SK-N-SH (cell line): ENCODE measurements at regions not wholly inside any gene's neighbourhood (a gene's known extent, or its start where the extent isn't known, plus 50 kb on each side); places are given as distances from the start of the nearest gene placed in this dataset.

Experiments used
- CTCF ChIA-PET: fragments of 300-600, 350-600 bp; formaldehyde crosslinking; extraction: SDS; loops from one replicate; lab custom pipeline; 2021; lab: Yijun Ruan, JAX
- POLR2A ChIA-PET: fragments of 350-600 bp; sonication (Branson Sonifier 250); formaldehyde crosslinking; extraction: SDS; loops from one replicate; lab custom pipeline; 2020; ENCODE audit warnings: antibody characterized with exemption, inconsistent platforms; lab: Yijun Ruan, JAX
- DNase-seq: peaks from one replicate; pipeline ENCODE4 v3.0.0; 2012
- H2AFZ ChIP-seq: fragments of 200-600 bp; sonication (generic); 2 replicates; pipeline ENCODE4 v1.8.1; 2016; ENCODE audit warnings: antibody characterized with exemption, mild to moderate bottlenecking, low read depth
- H3F3A ChIP-seq: fragments of 200-600 bp; sonication (generic); replicated peaks from 2 replicates; pipeline ENCODE3; 2016; ENCODE audit warnings: antibody characterized with exemption, mild to moderate bottlenecking; ENCODE audit not compliant: insufficient read depth
- H3K27ac ChIP-seq, 2 experiments: fragments of 200-500 bp in 1 of 2; fragments of 200-600 bp in 1 of 2; sonication (Bioruptor generic) in 1 of 2; sonication (generic), shearing (Covaris generic) in 1 of 2; 2 replicates each; pipeline versions ENCODE4 v1.5.1 to v1.6.1; 2014 to 2016; ENCODE audit warnings: low read depth in 2 of 2, inconsistent platforms in 1 of 2, low read length in 1 of 2, mild to moderate bottlenecking in 1 of 2, mixed read lengths in 1 of 2
- H3K27me3 ChIP-seq: fragments of 200-600 bp; sonication (generic), shearing (Covaris generic); 2 replicates; pipeline ENCODE4 v1.6.1; 2016; ENCODE audit warnings: mixed run types; ENCODE audit not compliant: insufficient read depth
- H3K36me3 ChIP-seq, 2 experiments: fragments of 200-500 bp in 1 of 2; fragments of 200-600 bp in 1 of 2; sonication (Bioruptor generic) in 1 of 2; sonication (generic) in 1 of 2; replicated peaks in 1 of 2; 2 replicates each; pipeline versions ENCODE3 to v1.5.1; 2014 to 2016; ENCODE audit warnings: low read length in 1 of 2, mild to moderate bottlenecking in 1 of 2; ENCODE audit not compliant: insufficient read depth in 2 of 2, control insufficient read depth in 1 of 2
- H3K4me1 ChIP-seq, 2 experiments: fragments of 200-500 bp in 1 of 2; fragments of 200-600 bp in 1 of 2; sonication (Bioruptor generic) in 1 of 2; sonication (generic), shearing (Covaris generic) in 1 of 2; 2 replicates each; pipeline versions ENCODE4 v1.5.1 to v1.6.1; 2014 to 2016; ENCODE audit warnings: low read depth in 1 of 2, low read length in 1 of 2, mixed run types in 1 of 2; ENCODE audit not compliant: insufficient read depth in 2 of 2, control insufficient read depth in 1 of 2
- H3K4me2 ChIP-seq: fragments of 200-600 bp; sonication (generic), shearing (Covaris generic); 2 replicates; pipeline ENCODE4 v1.6.1; 2017; ENCODE audit warnings: mixed run types
- H3K4me3 ChIP-seq, 2 experiments: fragments of 200-500 bp in 1 of 2; fragments of 200-600 bp in 1 of 2; sonication (Bioruptor generic) in 1 of 2; sonication (generic), shearing (Covaris generic) in 1 of 2; 2 replicates each; pipeline versions ENCODE4 v1.5.1 to v1.8.1; 2014 to 2016; ENCODE audit warnings: low read depth in 2 of 2, inconsistent platforms in 1 of 2, low read length in 1 of 2, mild to moderate bottlenecking in 1 of 2, mixed read lengths in 1 of 2, moderate library complexity in 1 of 2
- H3K79me2 ChIP-seq: fragments of 200-600 bp; sonication (generic); 2 replicates; pipeline ENCODE4 v1.8.1; 2017; ENCODE audit warnings: mild to moderate bottlenecking; ENCODE audit not compliant: insufficient read depth
- H3K9ac ChIP-seq: fragments of 200-600 bp; sonication (generic); 2 replicates; pipeline ENCODE4 v1.6.1; 2017; ENCODE audit warnings: mixed run types
- H3K9me2 ChIP-seq: fragments of 200-600 bp; sonication (generic); 2 replicates; pipeline ENCODE4 v1.6.1; 2017; ENCODE audit warnings: mixed run types
- H3K9me3 ChIP-seq: fragments of 200-600 bp; sonication (generic); 2 replicates; pipeline ENCODE4 v1.6.1; 2017; ENCODE audit warnings: mixed run types, mild to moderate bottlenecking, moderate library complexity
- H4K20me1 ChIP-seq: fragments of 200-600 bp; sonication (generic); 2 replicates; pipeline ENCODE4 v1.6.1; 2017; ENCODE audit warnings: mild to moderate bottlenecking, mixed run types; ENCODE audit not compliant: insufficient read depth
- CHD2 ChIP-seq: fragments of 150-350 bp; IDR thresholded peaks from 2 replicates; pipeline ENCODE4 v1.6.1; 2018; ENCODE audit warnings: low read length; ENCODE audit not compliant: partially characterized antibody
- ELF1 ChIP-seq: IDR thresholded peaks from 2 replicates; pipeline ENCODE4 v1.4.0; 2012
- EP300 ChIP-seq, 2 experiments: IDR thresholded peaks; 2 replicates each; pipeline versions ENCODE4 v1.4.0 to v1.6.1; 2012; ENCODE audit warnings: borderline replicate concordance in 1 of 2, low read depth in 1 of 2, low read length in 1 of 2
- EZH2phosphoT487 ChIP-seq: fragments of 200-600 bp; sonication (generic); IDR thresholded peaks from 2 replicates; pipeline ENCODE4 v1.6.1; 2017; ENCODE audit warnings: low read depth, mixed run types, mild to moderate bottlenecking, antibody characterized with exemption, moderate library complexity, borderline replicate concordance
- FOSL2 ChIP-seq: IDR thresholded peaks from 2 replicates; pipeline ENCODE4 v1.4.0; 2012; ENCODE audit warnings: low read depth, mild to moderate bottlenecking, moderate library complexity, borderline replicate concordance
- FOXM1 ChIP-seq: IDR thresholded peaks from 2 replicates; pipeline ENCODE4 v1.4.0; 2012; ENCODE audit warnings: low read depth, mild to moderate bottlenecking
- MXI1 ChIP-seq: IDR thresholded peaks from 2 replicates; pipeline ENCODE4 v1.6.1; 2012; ENCODE audit warnings: mild to moderate bottlenecking, low read depth, low read length, improper control_type of control experiment
- NRF1 ChIP-seq: IDR thresholded peaks from 2 replicates; pipeline ENCODE4 v1.6.1; 2012; ENCODE audit warnings: low read depth, mild to moderate bottlenecking, low read length
- RAD21 ChIP-seq: IDR thresholded peaks from 2 replicates; pipeline ENCODE4 v1.6.1; 2012; ENCODE audit warnings: mild to moderate bottlenecking, low read length
- RCOR1 ChIP-seq: fragments of 150-350 bp; IDR thresholded peaks from 2 replicates; pipeline ENCODE4 v1.6.1; 2017; ENCODE audit warnings: antibody characterized with exemption, low read length
- REST ChIP-seq: IDR thresholded peaks from 2 replicates; pipeline ENCODE4 v1.6.1; 2012; ENCODE audit warnings: mild to moderate bottlenecking, low read depth, low read length, moderate library complexity
- RFX5 ChIP-seq: IDR thresholded peaks from 2 replicates; pipeline ENCODE4 v1.6.1; 2012; ENCODE audit warnings: mild to moderate bottlenecking, improper control_type of control experiment, low read length
- SMC3 ChIP-seq: IDR thresholded peaks from 2 replicates; pipeline ENCODE4 v1.6.1; 2012; ENCODE audit warnings: low read depth, low read length, improper control_type of control experiment
- TAF1 ChIP-seq: IDR thresholded peaks from 2 replicates; pipeline ENCODE4 v1.6.1; 2012; ENCODE audit warnings: low read depth, mild to moderate bottlenecking, low read length, moderate library complexity, borderline replicate concordance
- TCF12 ChIP-seq: IDR thresholded peaks from 2 replicates; pipeline ENCODE4 v1.4.0; 2012
- ZBTB33 ChIP-seq: IDR thresholded peaks from 2 replicates; pipeline ENCODE4 v1.4.0; 2012; ENCODE audit warnings: low read depth, borderline replicate concordance
- WGBS: methylation state at CpG from one replicate; pipeline ENCODE4 v1.1.6; 2017; ENCODE audit warnings: low lambda C conversion rate; 5-methylcytosine and 5-hydroxymethylcytosine counted together

DNA sequence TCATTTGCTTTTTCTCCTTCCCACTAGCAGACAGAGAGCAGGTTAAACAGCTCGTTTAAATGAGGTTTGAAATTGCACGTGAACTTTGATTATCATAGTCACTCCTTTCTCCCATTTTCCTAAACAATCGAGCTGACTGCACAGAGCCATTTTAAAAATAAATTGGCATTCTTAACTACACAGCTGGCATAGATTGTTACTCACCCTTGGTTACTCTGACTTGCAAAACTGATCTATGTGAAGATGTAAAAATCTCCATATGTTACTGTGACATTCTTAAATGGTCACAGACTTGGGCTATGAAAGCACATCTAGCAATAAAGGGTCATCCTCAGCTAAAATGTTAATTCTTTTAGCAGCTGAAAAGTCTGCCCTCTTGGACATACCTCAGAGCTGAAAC lies 368.5 kb downstream of the DTWD2 start:
- TF ChIP-seq FOSL2 (no peak), FOXM1 (no peak), EZH2phosphoT487 (no peak), EP300 (IDR thresholded peaks at IDR 0.05; ENCODE audit: borderline replicate concordance in 1 of 2, low read depth in 1 of 2, low read length in 1 of 2) (no peak), ELF1 (no peak), CHD2 (no peak), RFX5 (no peak), RCOR1 (no peak), TAF1 (no peak), MXI1 (no peak), SMC3 (no peak), RAD21 (no peak), ZBTB33 (no peak)
- no peaks in the 10 kb centered on the region for H3K36me3 ChIP-seq
- no peaks in the 10 kb centered on the region for H3K4me1 ChIP-seq
- no peak overlapping the region for H3K9ac ChIP-seq
- H3F3A ChIP-seq = no peaks in the 10 kb centered on the region
- H3K4me2 ChIP-seq = no peak overlapping the region
- no peak overlapping the region for H3K4me3 ChIP-seq
- DNase-seq = no peak
- no peaks in the 10 kb centered on the region for H4K20me1 ChIP-seq
- no peak overlapping the region for H3K27ac ChIP-seq
- ChIA-PET POLR2A (no interaction called here), CTCF (interaction anchor here (0.6 to 1.3 kb wide), 2 partner anchors 9 to 29 kb away, joined by 3 to 5 read pairs; no protein-coding TSS in a partner anchor)
- WGBS = 16% methylated on average over 3 of the region's 3 CpGs
- H3K27me3 ChIP-seq = no peaks in the 10 kb centered on the region
- no peak overlapping the region for H2AFZ ChIP-seq
- H3K9me3 ChIP-seq = no peaks in the 10 kb centered on the region
- H3K9me2 ChIP-seq = no peaks in the 10 kb centered on the region
- H3K79me2 ChIP-seq = no peaks in the 10 kb centered on the region

DNA sequence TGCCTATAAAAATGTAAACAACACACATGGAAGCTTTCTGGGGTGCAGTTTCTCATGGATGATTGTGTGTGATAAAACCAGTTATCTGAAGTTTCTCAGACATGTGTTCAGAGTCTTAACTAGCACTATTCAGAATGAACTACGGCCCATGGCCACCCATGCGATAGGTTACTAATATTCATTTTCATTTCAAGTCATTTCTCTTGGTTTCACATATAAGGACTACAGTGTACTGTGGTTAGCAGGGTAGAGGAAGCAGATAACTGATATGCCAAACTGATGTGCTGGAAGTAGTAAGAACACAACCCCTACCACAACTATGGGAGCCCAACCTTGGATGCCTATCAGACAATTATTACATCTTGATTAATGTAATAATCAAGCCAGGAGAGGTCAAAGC lies 372.1 kb downstream of the DTWD2 start:
- H3K36me3 ChIP-seq = no peaks in the 10 kb centered on the region
- DNase-seq = no peak
- ChIA-PET CTCF (no interaction called here), POLR2A (no interaction called here)
- 41% methylated on average over 2 of the region's 2 CpGs for WGBS
- no peaks in the 10 kb centered on the region for H3F3A ChIP-seq
- no peaks in the 10 kb centered on the region for H4K20me1 ChIP-seq
- H3K9ac ChIP-seq = no peak overlapping the region
- no peaks in the 10 kb centered on the region for H3K9me2 ChIP-seq
- no peak overlapping the region for H3K4me3 ChIP-seq
- no peak for TF ChIP-seq RAD21
- no peak for TF ChIP-seq REST
- TF ChIP-seq TAF1 = no peak
- no peak for TF ChIP-seq RCOR1
- no peak for TF ChIP-seq RFX5
- TF ChIP-seq TCF12 = no peak
- no peak for TF ChIP-seq CHD2
- TF ChIP-seq FOXM1 = no peak
- TF ChIP-seq NRF1 = no peak
- H3K27ac ChIP-seq = no peak overlapping the region
- H3K9me3 ChIP-seq = no peaks in the 10 kb centered on the region
- no peaks in the 10 kb centered on the region for H3K27me3 ChIP-seq
- H3K4me2 ChIP-seq = no peak overlapping the region
- no peak overlapping the region for H2AFZ ChIP-seq
- H3K79me2 ChIP-seq = no peaks in the 10 kb centered on the region
- no peaks in the 10 kb centered on the region for H3K4me1 ChIP-seq
